ENCODE measurements at regions not wholly inside any gene's neighbourhood (a gene's known extent, or its start where the extent isn't known, plus 50 kb on each side); places are given as distances from the start of the nearest gene placed in this dataset.

- TF ChIP-seq, protein P1, sequence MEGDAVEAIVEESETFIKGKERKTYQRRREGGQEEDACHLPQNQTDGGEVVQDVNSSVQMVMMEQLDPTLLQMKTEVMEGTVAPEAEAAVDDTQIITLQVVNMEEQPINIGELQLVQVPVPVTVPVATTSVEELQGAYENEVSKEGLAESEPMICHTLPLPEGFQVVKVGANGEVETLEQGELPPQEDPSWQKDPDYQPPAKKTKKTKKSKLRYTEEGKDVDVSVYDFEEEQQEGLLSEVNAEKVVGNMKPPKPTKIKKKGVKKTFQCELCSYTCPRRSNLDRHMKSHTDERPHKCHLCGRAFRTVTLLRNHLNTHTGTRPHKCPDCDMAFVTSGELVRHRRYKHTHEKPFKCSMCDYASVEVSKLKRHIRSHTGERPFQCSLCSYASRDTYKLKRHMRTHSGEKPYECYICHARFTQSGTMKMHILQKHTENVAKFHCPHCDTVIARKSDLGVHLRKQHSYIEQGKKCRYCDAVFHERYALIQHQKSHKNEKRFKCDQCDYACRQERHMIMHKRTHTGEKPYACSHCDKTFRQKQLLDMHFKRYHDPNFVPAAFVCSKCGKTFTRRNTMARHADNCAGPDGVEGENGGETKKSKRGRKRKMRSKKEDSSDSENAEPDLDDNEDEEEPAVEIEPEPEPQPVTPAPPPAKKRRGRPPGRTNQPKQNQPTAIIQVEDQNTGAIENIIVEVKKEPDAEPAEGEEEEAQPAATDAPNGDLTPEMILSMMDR (IDR thresholded peaks at IDR 0.05; ENCODE audit: low read depth, low read length) = no peak
- TF ChIP-seq MAX (IDR thresholded peaks at IDR 0.05; ENCODE audit: low read depth, low read length) = no peak
- no peak for TF ChIP-seq POLR2A (IDR thresholded peaks at IDR 0.05; ENCODE audit: extremely low read depth, insufficient read length)
These were observed 492.6 kb upstream of the TBL1XR1 start for GRCh38 chr3:177689869-177690268.
